Left kidney (tissue), 1 donor: ENCODE measurements at regions not wholly inside any gene's neighbourhood (a gene's known extent, or its start where the extent isn't known, plus 50 kb on each side); places are given as distances from the start of the nearest gene placed in this dataset.
A peak's percentile ranks its signal among the peaks of the same experiment; 100 is the strongest.
"Not testable (repeated sequence)": the region's sequence is repeated elsewhere in the genome, so short reads cannot be mapped to it uniquely, and the experiment has no call there.

Experiments
- DNase-seq: peaks from one replicate; pipeline ENCODE4 v3.0.0-alpha.2; 2013

DNA sequence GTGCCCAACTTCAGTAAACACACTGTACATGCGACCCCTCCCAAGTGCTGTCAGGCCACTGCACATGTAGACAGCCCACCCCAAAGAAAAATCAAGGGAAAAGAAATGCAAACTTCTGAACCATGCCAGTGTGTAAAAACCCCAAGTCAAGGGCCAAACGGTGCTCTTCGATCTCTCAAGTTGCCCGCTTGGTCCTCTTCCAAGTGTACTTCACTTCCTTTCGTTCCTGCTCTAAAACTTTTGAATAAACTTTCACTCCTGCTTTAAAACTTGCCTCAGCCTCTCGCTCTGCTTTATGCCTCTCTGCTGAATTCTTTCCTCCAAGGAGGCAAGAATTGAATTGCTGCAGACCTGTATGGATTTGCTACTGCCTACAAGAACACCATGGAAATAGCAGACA is 600.7 kb downstream of the KCTD12 start:
- DNase-seq: no peak

DNA sequence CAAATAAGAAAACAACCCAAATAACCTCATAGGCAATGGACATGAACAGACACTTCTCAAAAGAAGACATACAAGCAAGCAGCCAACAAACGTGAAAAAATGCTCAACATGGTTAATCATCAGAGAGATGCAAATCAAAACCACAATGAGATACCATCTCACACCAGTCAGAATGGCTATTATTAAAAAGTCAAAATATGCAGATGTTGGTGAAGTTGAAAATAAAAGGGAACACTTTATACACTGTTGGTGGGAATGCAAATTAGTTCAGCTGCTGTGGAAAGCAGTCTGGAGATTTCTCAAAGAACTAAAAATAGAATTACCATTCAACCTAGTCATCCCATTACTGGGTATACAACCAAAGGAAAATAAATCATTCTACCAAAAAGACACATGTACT is 606.4 kb downstream of the KCTD12 start:
- DNase-seq: not testable (repeated sequence)

DNA sequence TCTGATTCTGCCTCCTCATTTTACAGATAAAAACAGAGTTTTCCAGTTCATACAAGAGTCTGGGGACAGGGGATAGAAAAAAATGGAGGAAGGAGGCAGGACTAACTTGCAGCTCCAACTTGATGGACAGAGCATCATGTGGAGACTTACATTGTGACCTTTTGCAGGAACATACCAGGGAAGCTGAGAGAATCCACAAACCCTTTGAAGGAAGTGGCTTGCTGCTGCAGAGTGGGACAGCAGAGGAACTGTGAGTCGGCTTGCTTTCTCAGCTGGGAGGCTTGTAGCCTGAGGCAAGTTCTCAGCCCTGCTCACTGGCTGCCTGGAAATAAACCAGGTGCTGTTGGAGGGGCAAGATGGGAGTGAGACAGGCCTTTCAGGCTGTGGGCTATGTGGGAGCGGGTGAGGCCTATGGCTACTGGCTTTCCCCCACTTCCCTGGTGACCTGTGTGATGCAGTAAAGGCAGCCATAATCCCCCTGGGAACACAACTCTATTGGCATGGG is 614.4 kb downstream of the KCTD12 start:
- no peak for DNase-seq

DNA sequence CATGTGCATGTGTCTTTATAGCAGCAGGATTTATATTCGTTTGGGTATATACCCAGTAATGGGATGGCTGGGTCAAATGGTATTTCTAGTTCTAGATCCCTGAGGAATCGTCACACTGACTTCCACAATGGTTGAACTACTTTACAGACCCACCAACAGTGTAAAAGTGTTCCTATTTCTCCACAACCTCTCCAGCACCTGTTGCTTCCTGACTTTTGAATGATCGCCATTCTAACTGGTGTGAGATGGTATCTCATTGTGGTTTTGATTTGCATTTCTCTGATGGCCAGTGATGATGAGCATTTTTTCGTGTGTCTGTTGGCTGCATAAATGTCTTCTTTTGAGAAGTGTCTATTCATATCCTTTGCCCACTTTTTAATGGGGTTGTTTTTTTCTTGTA is 617.9 kb downstream of the KCTD12 start:
- DNase-seq: not testable (repeated sequence)

DNA sequence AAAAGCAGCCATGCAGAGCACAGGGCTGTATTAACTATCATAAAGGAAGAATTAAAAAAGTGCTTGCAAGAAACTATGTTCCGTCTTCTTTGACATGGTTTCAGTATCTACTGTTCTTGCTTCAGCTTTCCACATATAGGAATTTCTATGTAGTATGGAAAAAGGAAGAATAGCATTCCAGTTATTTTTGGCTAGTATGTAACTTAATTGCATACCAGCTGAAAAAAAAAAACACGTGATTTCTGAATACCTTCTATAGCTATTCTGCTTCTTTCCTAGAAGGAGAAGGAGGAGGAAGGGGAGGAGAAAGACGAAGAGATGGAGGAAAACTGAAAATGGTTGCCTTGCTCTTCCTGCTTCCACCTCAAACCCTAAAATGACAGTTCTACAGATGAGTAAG is 619.0 kb downstream of the KCTD12 start:
- no peak for DNase-seq

DNA sequence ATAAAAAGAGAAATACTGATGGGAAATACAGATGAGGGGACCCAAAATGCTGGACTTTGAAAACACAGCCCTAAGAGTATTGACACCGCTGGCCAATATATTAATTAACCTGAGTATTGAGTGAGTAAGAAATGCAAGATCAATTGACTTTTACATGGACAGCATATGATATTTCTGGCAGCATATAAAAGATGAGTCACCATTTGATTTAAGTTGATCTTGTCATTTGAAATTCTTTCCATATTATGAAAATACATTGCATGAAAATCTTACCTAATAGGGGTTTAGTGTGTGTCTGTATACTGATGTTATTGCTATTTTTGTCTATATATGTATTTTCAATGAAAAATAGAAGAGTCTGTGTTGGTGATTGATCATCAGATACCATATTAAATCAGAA is 619.6 kb downstream of the KCTD12 start:
- no peak for DNase-seq

DNA sequence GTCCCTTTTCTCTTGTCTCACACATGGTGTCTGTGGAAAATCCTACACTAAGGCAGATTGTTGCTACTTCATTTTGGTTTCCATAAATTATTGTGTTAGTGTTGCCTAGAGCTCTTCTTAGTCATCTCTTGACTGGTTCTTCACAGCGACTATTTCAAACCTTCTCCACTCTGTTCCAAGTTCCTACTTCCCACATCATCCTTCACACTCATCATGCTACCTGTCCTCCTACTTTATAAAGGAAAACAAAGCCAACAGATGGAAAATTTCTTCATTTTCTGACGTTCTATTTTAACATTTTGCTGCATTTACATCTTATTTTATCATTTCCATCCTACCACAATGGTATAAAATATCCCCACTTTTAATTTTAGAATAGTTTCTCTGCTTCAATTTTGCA is 614.1 kb downstream of the LMO7 start:
- no peak for DNase-seq

DNA sequence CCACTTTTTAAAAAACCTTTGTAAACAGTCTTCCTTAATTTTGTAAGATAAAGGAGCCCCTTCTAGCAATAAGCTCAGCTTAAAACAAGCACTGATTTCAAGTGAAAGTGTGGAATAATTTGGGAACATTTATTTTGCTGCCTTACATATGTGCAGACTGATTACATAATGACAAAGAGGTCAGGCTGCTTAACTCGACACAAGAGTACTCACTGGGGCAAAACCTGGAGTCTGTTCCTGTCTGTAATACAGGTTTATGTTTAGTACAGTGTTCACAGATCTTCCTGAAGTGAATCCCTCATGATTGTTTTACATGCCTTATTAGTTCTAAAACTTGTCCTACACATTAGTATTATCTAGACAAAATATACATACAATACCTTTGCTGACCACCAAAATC is 609.8 kb downstream of the LMO7 start:
- no peak for DNase-seq

DNA sequence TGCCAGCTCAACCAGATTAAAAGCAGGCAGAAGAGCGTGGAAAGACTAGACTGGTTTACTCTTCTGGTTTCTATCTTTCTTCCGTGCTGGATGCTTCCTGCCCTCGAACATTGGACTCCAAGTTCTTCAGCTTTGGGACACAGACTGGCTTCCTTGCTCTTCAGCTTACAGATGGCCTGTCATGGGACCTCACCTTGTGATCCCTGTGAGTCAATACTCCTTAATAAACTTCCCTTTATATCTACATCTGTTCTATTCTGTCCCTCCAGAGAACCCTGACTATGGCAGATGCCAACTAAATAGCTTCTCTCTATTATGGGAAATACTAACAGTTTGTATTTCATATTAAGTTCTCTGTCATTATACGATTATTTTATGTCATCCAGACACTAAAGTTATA is 609.1 kb downstream of the LMO7 start:
- no peak for DNase-seq

DNA sequence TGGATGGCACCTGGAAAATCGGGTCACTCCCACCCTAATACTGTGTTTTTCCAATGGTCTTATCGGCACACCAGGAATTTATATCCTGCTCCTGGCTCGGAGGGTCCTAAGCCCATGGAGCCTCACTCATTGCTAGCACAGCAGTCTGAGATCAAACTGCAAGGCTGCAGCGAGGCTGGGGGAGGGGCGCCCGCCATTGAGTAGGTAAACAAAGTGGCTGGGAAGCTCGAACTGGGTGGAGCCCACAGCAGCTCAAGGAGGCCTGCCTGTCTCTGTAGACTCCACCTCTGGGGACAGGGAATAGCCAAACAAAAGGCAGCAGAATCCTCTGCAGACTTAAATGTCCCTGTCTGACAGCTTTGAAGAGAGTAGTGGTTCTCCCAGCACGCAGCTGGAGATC is 607.0 kb downstream of the LMO7 start:
- DNase-seq: not testable (repeated sequence)

DNA sequence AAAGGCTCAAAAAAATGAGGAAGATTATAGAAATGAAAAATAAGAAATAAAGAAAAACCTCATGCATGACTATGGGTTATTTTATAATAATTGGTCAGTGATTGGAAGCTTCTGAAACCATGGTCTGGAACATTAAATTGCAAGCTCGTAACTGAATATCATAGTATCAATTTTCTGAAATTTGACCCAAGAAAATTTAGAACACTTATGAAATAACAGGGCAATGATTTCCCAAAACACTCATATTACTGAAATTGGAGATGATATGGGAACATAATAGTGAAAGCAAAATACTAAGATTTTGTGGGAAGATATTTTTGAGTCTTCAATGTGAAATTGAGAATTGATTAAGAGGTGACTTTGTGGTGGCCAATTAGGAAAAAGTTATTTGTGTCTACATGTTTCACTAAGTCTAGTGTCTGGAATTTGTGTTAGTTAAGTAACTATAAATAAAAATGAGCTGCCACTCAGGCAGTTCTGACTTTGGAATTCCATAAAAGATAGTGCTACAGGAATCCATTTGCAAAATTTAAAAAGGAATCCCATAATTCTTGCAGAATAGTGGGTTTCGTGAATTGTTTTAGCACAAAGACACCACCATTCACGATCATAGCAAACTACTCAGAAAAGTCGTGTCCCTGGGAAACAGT is 603.0 kb downstream of the LMO7 start:
- DNase-seq: no peak

DNA sequence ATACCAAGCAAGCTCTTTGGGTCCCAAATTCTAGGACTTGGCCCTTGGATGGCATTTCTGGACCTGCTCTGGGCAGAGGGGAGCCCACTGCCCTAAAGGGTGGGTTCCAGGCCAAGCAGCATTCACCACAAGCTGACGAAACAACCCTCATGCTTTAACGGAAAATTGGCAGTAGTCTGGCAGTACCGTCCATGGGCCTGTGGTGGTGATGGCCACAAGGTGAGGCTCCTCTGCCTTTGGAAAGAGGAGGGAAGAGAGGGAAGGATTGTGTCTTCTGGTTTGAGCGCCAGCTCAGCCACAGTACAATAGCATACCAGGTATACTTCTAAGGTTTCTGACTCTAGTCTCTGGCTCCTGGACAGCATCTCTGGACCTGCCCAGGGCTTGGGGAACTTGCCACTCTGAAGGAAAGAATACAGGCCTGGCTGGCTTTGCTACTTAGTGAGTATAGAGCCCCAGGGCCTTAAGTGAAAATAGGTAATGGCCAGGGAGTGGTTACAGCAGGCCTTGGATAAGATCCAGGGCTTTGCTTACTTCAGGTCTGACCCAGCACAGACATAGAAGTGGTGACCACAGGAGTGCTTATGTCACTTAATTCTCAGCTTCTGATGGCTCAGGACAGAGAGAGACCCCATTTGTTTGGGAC is 595.5 kb downstream of the LMO7 start:
- no peak for DNase-seq

DNA sequence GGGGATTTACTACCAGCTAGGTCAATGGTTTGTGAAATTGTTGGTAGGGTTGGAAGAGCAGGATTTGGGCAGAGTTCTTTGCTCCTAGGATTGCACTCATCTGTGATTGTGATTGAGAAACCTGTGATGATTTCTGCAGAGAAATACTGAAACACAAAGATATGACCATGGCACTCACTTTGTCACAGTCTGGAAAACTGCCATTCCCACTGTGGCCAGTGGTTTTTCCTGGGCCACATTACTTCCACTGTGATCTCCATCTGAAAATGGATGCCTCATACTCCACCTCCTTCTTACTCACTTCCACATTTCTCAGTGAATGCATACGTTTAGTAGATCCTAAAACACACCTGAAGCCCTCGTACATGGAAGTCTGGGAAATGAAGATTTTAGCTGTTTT is 593.2 kb downstream of the LMO7 start:
- DNase-seq: no peak

DNA sequence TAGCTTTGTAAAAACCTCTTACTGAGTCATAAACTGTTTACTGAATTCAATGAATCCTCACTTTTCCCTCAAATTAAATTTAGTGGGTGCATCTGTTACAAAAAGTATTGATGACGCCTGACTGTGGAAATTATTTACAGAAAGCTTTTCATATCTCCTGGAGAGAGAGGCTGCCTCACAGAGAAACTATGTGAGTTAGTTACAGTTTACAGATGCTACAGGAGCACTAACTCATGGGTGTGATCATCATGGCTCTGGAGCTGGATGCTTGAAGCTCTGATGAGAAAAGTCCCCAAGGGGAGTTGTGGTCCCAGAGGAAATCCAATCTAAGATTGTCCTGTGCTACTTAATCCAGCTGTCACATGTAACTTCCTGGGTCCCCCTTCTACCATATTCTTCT is 590.8 kb downstream of the LMO7 start:
- DNase-seq: no peak

DNA sequence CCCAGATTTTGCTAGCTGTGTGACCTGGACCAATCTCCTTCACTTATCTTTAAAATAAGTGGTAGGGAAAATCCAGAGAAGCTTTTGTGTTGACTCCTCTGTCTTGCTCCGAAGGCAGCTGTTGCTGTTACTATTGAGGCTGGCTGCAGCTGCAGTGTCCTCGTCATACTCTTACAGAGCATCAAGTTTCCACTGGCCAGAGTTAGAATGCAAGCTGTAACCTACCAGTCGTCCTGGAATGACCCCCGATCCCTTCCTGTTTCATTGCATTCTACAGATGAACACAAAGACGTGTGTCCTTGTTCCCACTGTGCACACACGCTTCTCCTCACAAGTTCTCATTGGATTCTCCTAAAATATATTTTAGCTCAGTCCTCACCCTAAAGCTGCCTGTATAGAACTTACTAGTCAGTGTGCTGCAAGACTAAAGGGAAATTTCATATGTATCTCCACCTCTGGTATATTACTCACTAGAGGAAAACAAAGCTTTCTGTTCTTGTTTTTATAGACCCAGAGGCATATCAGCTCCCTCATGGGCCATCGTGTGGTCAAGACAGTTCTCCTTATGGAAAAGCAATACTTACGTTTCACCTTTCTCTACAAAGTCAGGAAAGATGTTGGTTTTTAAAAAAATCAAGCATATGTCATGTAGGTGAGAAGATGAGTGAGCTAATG is 589.8 kb downstream of the LMO7 start:
- DNase-seq: peak; percentile 20

DNA sequence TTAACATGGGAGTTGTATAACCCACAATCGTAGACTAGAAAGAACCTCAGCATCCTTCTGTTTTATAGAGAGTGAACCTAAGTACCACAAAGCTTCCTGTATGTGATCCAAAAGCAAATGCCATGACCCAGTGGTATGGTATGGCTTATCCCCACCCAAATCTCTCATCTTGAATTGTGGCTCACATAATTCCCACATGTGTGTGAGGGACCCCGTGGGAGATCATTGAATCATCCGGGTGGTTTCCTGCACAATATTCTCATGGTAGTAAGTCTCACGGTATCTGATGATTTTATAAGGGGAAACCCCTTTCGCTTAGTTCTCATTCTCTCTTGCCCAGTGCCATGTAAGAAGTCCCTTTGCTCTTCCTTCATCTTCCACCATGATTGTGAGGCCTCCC is 587.9 kb downstream of the LMO7 start:
- DNase-seq: no peak

DNA sequence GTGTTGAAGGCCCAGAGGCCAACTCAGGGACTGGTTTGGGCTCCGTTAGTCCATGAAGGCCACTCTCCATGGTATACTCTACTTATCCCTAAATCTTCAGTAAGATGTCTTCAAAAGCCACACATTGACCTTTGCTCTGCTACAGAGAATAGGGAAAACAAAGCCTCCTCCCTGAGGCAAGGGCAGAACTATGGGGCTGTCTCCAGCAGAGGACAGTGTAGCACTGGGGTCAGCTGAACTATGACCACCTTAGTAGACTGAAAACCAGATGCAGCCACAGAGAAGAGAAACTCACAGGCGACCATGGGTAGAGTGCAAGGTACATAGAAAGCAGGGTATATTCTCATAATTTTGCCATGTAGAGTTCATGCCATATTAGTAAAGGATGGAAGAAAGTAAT is 587.4 kb downstream of the LMO7 start:
- no peak for DNase-seq

DNA sequence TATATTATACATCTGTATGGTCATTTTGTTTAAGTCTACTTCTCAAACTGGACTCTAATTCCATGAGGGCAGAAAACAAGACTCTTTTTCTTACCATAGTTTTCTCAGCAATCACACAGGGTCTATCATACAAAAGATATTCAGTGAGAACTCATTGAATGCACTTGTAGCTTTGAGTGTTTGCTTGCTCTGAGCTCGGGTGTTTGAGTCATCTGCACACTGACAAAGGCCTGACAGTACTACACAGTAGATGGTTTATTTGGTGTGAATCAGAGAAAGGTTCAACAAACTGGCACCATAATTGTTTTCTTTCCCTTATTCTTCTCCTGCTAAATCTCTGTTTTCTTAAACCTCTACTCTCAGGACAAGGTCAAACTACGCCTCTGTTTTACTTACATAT is 586.4 kb downstream of the LMO7 start:
- DNase-seq: no peak

DNA sequence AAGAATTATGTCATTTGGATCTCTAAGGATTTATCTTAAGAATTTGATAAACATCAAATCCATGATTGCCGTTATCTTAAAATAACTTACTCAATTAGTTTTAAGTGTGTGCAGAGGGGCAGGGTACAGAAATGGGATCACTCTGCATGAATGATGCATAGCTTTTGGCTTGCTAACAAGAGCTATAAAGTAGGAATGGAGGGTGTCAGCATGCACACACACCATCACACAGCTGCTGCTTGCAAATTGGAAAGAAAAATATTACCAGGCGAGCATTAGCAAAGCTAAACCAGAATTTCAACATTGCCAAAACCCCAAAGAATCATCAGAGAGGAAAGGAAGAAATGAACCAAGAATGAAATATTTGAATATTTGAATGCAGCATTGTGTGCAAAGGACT is 580.6 kb downstream of the LMO7 start:
- peak; percentile 24 for DNase-seq

DNA sequence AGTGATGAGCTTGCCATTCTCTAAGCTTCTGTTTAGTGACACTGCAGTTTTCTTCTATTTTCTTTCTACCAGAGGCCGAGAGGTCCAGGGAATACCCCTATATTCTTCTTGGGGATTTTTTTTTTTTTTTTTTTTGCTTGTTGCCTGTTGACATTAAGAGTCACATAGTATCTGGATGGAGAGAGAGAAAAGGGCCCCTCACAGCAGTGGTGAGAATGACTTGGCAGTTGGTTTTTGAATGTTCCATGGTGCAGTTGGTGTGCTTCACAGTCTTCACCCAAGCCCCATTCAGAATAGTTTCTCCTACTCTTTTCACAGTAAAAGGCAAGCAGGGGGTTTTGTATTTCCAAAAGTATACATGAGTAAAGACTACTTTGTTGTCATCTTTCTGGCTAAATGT is 577.9 kb downstream of the LMO7 start:
- no peak for DNase-seq

DNA sequence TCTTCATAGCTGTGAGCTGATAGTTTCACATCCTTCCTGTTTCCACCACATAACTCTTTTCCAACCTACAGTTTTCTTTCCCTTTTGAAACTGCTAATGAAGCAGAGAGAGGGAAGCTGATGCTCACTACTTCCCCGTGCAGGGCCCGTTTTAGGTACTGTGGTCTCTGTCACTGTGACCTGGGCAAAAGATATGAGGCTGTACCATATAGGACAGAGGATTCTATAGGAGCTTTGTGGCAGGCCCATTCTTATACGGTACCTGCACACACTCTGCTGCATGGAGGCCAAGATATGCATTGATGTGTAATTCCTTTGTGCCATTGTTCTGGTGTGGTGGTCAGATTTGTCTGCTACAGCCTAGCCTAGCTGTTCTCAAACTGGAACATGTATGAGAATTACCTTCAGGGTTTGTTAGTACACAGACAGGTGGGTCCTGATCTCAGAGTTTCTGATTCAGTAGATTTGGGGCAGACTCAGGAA is 577.3 kb downstream of the LMO7 start:
- DNase-seq: no peak

DNA sequence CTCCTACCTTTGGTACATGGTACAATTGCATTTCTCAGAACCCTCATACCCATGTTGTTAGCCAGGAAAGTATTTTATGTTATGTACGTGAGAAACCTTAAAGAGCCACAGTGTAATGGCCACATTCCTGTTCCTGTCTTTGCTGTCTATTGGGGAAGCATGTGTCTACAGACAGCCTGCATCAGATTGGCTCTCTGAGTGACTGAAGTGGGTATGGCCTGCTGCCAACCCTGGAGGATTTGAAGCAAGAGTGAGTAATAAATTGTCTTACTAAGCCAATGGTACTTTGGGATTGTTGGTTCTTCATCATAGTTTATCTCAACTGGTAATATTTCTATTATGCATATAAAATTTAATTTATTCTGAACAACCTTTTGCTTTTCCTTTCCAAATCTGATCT is 574.1 kb downstream of the LMO7 start:
- DNase-seq: no peak

DNA sequence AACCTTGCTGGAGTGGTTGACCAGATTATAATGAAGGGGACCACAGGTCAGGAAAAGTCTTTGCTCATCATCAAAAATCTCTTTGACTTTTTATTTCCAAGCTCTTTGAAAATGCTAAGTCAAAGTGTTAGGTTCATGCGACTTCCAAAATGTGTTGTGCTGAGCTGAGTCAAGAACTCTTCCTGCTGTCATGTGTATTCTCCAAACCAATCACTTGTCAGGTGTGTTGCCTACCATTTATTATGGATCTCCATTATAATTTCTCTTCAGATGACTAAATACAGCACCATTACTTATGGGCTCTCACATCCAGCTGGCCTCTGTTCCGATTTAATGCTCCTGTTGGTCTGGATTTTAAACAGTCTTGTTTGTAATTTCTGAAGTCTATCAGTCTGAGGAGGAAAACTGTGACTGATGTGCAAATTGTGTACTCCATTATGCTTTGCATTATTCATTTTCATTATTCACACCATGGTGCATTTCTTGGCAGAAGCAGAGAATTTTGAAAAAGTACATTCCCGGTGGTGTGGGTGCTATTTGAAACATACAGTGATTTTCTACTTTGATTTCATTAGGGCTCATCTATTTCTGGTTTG is 562.5 kb downstream of the LMO7 start:
- no peak for DNase-seq
